OCI-M1 (cell line): ENCODE measurements at regions not wholly inside any gene's neighbourhood (a gene's known extent, or its start where the extent isn't known, plus 50 kb on each side); places are given as distances from the start of the nearest gene placed in this dataset.

Source experiments
- DNase-seq: peaks from one replicate; lab custom pipeline; 2025; lab: John Stamatoyannopoulos, UW

GRCh38 chr1:198472997-198473396 lies 67.5 kb downstream of the ATP6V1G3 start:
- DNase-seq: peak; percentile 33

GRCh38 chr1:198472119-198472518 lies 68.4 kb downstream of the ATP6V1G3 start:
- no peak for DNase-seq

GRCh38 chr1:198467907-198468306 lies 72.6 kb downstream of the ATP6V1G3 start:
- no peak for DNase-seq

GRCh38 chr1:198467342-198467741 lies 73.1 kb downstream of the ATP6V1G3 start:
- DNase-seq: no peak

GRCh38 chr1:198465201-198466144 lies 75.0 kb downstream of the ATP6V1G3 start:
- DNase-seq: peak; percentile 87

- no peak for DNase-seq
These were observed 76.8 kb downstream of the ATP6V1G3 start for GRCh38 chr1:198463709-198464108.

GRCh38 chr1:198462365-198463019 lies 78.0 kb downstream of the ATP6V1G3 start:
- DNase-seq: no peak

- no peak for DNase-seq
These were observed 84.5 kb downstream of the ATP6V1G3 start for GRCh38 chr1:198455966-198456365.

- no peak for DNase-seq
These were observed 90.6 kb downstream of the ATP6V1G3 start for GRCh38 chr1:198449727-198450433.

GRCh38 chr1:198449261-198449660 lies 91.2 kb downstream of the ATP6V1G3 start:
- DNase-seq: no peak

- no peak for DNase-seq
These were observed 93.0 kb downstream of the ATP6V1G3 start for GRCh38 chr1:198447468-198447867.

- no peak for DNase-seq
These were observed 94.6 kb downstream of the ATP6V1G3 start for GRCh38 chr1:198445872-198446271.

GRCh38 chr1:198444792-198445191 lies 95.7 kb downstream of the ATP6V1G3 start:
- no peak for DNase-seq

GRCh38 chr1:198443365-198444233 lies 96.9 kb downstream of the ATP6V1G3 start:
- DNase-seq: no peak

GRCh38 chr1:198440842-198441241 lies 99.6 kb downstream of the ATP6V1G3 start:
- no peak for DNase-seq

- DNase-seq: no peak
These were observed 103.1 kb downstream of the ATP6V1G3 start for GRCh38 chr1:198437332-198437731.

GRCh38 chr1:198436276-198436675 lies 104.2 kb downstream of the ATP6V1G3 start:
- no peak for DNase-seq

GRCh38 chr1:198435056-198435455 lies 105.4 kb downstream of the ATP6V1G3 start:
- no peak for DNase-seq

- DNase-seq: no peak
These were observed 116.0 kb downstream of the ATP6V1G3 start for GRCh38 chr1:198424441-198424840.

- DNase-seq: no peak
These were observed 116.8 kb downstream of the ATP6V1G3 start for GRCh38 chr1:198423673-198424072.

- DNase-seq: no peak
These were observed 123.4 kb downstream of the ATP6V1G3 start for GRCh38 chr1:198417039-198417438.

GRCh38 chr1:198416296-198416695 lies 124.2 kb downstream of the ATP6V1G3 start:
- no peak for DNase-seq
